ENCODE measurements at regions not wholly inside any gene's neighbourhood (a gene's known extent, or its start where the extent isn't known, plus 50 kb on each side); places are given as distances from the start of the nearest gene placed in this dataset.

GRCh38 chr2:129760669-129761068 lies 218.8 kb upstream of the RAB6C start:
- DNase-seq: no peak

GRCh38 chr2:129761569-129762021 lies 217.9 kb upstream of the RAB6C start:
- DNase-seq: no peak

GRCh38 chr2:129762386-129763189 lies 216.9 kb upstream of the RAB6C start:
- DNase-seq: no peak

- DNase-seq: no peak
Measured at GRCh38 chr2:129763190-129763846, 216.1 kb upstream of the RAB6C start.

- DNase-seq: no peak
Measured at GRCh38 chr2:129763966-129764365, 215.5 kb upstream of the RAB6C start.

- no peak for DNase-seq
Measured at GRCh38 chr2:129764376-129765325, 214.8 kb upstream of the RAB6C start.

GRCh38 chr2:129765326-129765677 lies 214.2 kb upstream of the RAB6C start:
- no peak for DNase-seq

- DNase-seq: no peak
Measured at GRCh38 chr2:129765678-129766351, 213.7 kb upstream of the RAB6C start.

- no peak for DNase-seq
Measured at GRCh38 chr2:129766374-129766993, 213.0 kb upstream of the RAB6C start.

GRCh38 chr2:129767346-129768035 lies 212.0 kb upstream of the RAB6C start:
- no peak for DNase-seq

- DNase-seq: no peak
Measured at GRCh38 chr2:129768036-129768386, 211.5 kb upstream of the RAB6C start.

GRCh38 chr2:129768485-129769184 lies 210.8 kb upstream of the RAB6C start:
- DNase-seq: no peak

GRCh38 chr2:129769185-129769991 lies 210.1 kb upstream of the RAB6C start:
- DNase-seq: no peak

GRCh38 chr2:129771418-129772189 lies 207.9 kb upstream of the RAB6C start:
- DNase-seq: no peak

- no peak for DNase-seq
Measured at GRCh38 chr2:129772190-129772579, 207.3 kb upstream of the RAB6C start.

GRCh38 chr2:129775952-129776653 lies 203.4 kb upstream of the RAB6C start:
- DNase-seq: no peak

- DNase-seq: no peak
Measured at GRCh38 chr2:129777146-129777545, 202.3 kb upstream of the RAB6C start.

Data from C1 segment of cervical spinal cord (tissue), 14 donors.